SH-SY5Y (cell line): ENCODE measurements at regions not wholly inside any gene's neighbourhood (a gene's known extent, or its start where the extent isn't known, plus 50 kb on each side); places are given as distances from the start of the nearest gene placed in this dataset.

Experiments used
- GATA2 ChIP-seq: IDR thresholded peaks from 2 replicates; pipeline ENCODE4 v1.6.1; 2011; ENCODE audit warnings: mild to moderate bottlenecking, low read depth, low read length
- GATA3 ChIP-seq: IDR thresholded peaks from 2 replicates; pipeline ENCODE4 v1.6.1; 2011; ENCODE audit warnings: low read depth, mild to moderate bottlenecking, low read length, moderate library complexity

DNA sequence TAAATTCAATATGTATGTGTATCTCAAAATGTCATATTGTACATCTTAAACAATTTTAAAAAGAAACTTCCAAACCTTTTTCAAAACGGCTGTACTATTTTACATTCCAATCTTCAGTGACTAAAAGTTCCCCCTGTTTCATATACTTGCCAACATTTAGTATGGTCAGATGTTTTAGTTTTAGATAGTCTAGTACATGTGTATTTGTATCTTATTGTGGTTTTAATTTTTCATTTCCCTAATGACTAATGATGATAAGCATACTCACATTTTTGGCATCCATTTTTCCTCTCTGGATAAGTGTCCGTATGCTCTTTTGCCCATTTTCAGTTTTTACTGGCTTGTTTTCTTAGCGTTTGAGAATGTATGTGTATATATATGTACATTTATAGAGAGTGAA lies 212.2 kb upstream of the MAGEB18 start:
- no peak for TF ChIP-seq GATA2
- no peak for TF ChIP-seq GATA3
